HEK293 (cell line): ENCODE measurements at regions not wholly inside any gene's neighbourhood (a gene's known extent, or its start where the extent isn't known, plus 50 kb on each side); places are given as distances from the start of the nearest gene placed in this dataset.

Experiments
- CTCF ChIP-seq: fragments of 450-650 bp; formaldehyde crosslinking; IDR thresholded peaks from 2 replicates; pipeline ENCODE4 v1.5.1; 2016; ENCODE audit warnings: missing biosample characterization, missing genetic modification characterization
- KLF10 ChIP-seq: fragments of 450-650 bp; IDR thresholded peaks from 2 replicates; pipeline ENCODE4 v1.5.1; 2018; ENCODE audit warnings: missing biosample characterization, mild to moderate bottlenecking, missing genetic modification characterization
- ZFP37 ChIP-seq: fragments of 450-650 bp; formaldehyde crosslinking; IDR thresholded peaks from 2 replicates; pipeline ENCODE4 v1.5.1; 2016; ENCODE audit warnings: missing biosample characterization, missing genetic modification characterization
- ZNF391 ChIP-seq: fragments of 450-650 bp; formaldehyde crosslinking; IDR thresholded peaks from 2 replicates; pipeline ENCODE4 v1.5.1; 2016; ENCODE audit warnings: low read depth, missing biosample characterization, missing genetic modification characterization, borderline replicate concordance
- ZNF548 ChIP-seq: fragments of 450-650 bp; formaldehyde crosslinking; IDR thresholded peaks from 2 replicates; pipeline ENCODE4 v1.5.1; 2016; ENCODE audit warnings: missing biosample characterization, missing genetic modification characterization
- ZNF629 ChIP-seq: fragments of 450-650 bp; formaldehyde crosslinking; IDR thresholded peaks from 2 replicates; pipeline ENCODE4 v1.5.1; 2017; ENCODE audit warnings: missing biosample characterization, missing genetic modification characterization
- TF ChIP-seq, protein P1 (sequence below): fragments of 450-650 bp; formaldehyde crosslinking; IDR thresholded peaks from 2 replicates; pipeline ENCODE4 v1.5.1; 2017; ENCODE audit warnings: missing biosample characterization, missing genetic modification characterization

DNA sequence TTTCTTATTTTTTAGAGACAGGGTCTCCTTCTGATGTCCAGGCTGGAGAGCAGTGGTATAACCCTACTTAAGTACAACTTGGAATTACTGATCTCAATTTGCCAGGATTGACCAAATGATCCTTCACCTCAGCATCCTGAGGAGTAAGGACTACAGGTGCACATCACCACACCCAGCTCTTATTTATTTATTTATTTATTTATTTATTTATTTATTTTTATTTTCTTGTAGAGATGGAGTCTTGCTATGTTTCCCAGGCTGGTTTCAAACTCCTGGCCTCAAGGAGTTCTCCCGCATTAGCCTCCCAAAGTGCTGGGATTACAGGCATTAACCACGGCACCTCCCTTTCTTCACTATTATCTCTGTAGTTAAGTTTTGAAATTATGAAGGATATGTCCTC lies 117.5 kb upstream of the NEGR1 start:
- TF ChIP-seq CTCF (tag by site-specific recombination) = no peak
- TF ChIP-seq ZNF548 (tag by site-specific recombination) = no peak
- no peak for TF ChIP-seq ZNF391 (tag by site-specific recombination)
- no peak for TF ChIP-seq ZFP37 (tag by site-specific recombination)
- TF ChIP-seq, protein P1, sequence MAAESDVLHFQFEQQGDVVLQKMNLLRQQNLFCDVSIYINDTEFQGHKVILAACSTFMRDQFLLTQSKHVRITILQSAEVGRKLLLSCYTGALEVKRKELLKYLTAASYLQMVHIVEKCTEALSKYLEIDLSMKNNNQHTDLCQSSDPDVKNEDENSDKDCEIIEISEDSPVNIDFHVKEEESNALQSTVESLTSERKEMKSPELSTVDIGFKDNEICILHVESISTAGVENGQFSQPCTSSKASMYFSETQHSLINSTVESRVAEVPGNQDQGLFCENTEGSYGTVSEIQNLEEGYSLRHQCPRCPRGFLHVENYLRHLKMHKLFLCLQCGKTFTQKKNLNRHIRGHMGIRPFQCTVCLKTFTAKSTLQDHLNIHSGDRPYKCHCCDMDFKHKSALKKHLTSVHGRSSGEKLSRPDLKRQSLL (tag by site-specific recombination) = no peak
- TF ChIP-seq KLF10 = no peak
- no peak for TF ChIP-seq ZNF629 (tag by site-specific recombination)
